CD14-positive monocyte (primary cell): ENCODE measurements at regions not wholly inside any gene's neighbourhood (a gene's known extent, or its start where the extent isn't known, plus 50 kb on each side); places are given as distances from the start of the nearest gene placed in this dataset.
A peak's percentile ranks its signal among the peaks of the same experiment; 100 is the strongest.

Source experiments
- DNase-seq, 3 donors: peaks; one replicate each; pipeline ENCODE4 v3.0.0-alpha.2; 2011 to 2022
- H2AFZ ChIP-seq: 2 replicates; pipeline ENCODE4 v1.6.0; 2012; ENCODE audit warnings: mild to moderate bottlenecking, low read depth, low read length, inconsistent platforms; ENCODE audit not compliant: insufficient read depth, poor library complexity, severe bottlenecking
- H3K27ac ChIP-seq, 2 donors: 1 replicate in 1 of 2; 2 replicates in 1 of 2; pipeline ENCODE4 v1.5.1; 2012 to 2013; ENCODE audit warnings: low read length in 2 of 2, control low read depth in 1 of 2, inconsistent platforms in 1 of 2, low read depth in 1 of 2, mild to moderate bottlenecking in 1 of 2
- H3K27me3 ChIP-seq, 2 donors: one replicate each; pipeline versions ENCODE4 v1.6.0 to v1.6.1; 2011 to 2013; ENCODE audit warnings: low read length in 2 of 2; ENCODE audit not compliant: control insufficient read depth in 2 of 2, insufficient read depth in 2 of 2
- H3K36me3 ChIP-seq, 2 donors: replicated peaks in 1 of 2; 1 replicate in 1 of 2; 2 replicates in 1 of 2; pipeline versions ENCODE4 v1.5.1 to v1.6.1; 2012 to 2013; ENCODE audit warnings: low read length in 2 of 2, control low read depth in 1 of 2, inconsistent platforms in 1 of 2, mild to moderate bottlenecking in 1 of 2; ENCODE audit not compliant: insufficient read depth in 2 of 2, control insufficient read depth in 1 of 2
- H3K4me1 ChIP-seq, 2 donors: 1 replicate in 1 of 2; 2 replicates in 1 of 2; pipeline versions ENCODE4 v1.5.1 to v1.6.1; 2012 to 2013; ENCODE audit warnings: low read length in 2 of 2, control low read depth in 1 of 2, inconsistent platforms in 1 of 2, mild to moderate bottlenecking in 1 of 2, moderate library complexity in 1 of 2; ENCODE audit not compliant: insufficient read depth in 2 of 2, control insufficient read depth in 1 of 2
- H3K4me2 ChIP-seq: replicated peaks from 2 replicates; pipeline ENCODE3; 2012; ENCODE audit warnings: low read length, moderate library complexity, mild to moderate bottlenecking; ENCODE audit not compliant: poor library complexity, severe bottlenecking; ENCODE audit errors: extremely low read depth
- H3K4me3 ChIP-seq, 3 experiments: fragments of 200-600 bp in 1 of 3; sonication (generic) in 1 of 3; replicated peaks in 1 of 3; 1 replicate in 2 of 3; 2 replicates in 1 of 3; pipeline ENCODE4 v1.5.1; 2011 to 2013; ENCODE audit warnings: low read length in 3 of 3, mild to moderate bottlenecking in 3 of 3, control low read depth in 2 of 3, low read depth in 2 of 3, inconsistent platforms in 1 of 3, moderate library complexity in 1 of 3
- H3K79me2 ChIP-seq: 2 replicates; pipeline ENCODE4 v1.6.0; 2012; ENCODE audit warnings: mild to moderate bottlenecking, control low read depth, inconsistent platforms, low read length, moderate library complexity; ENCODE audit not compliant: insufficient read depth
- H3K9ac ChIP-seq: 2 replicates; pipeline ENCODE4 v1.6.0; 2017; ENCODE audit warnings: low read length, mild to moderate bottlenecking; ENCODE audit not compliant: insufficient read depth, poor library complexity, severe bottlenecking
- H3K9me3 ChIP-seq, 2 donors: replicated peaks in 1 of 2; 1 replicate in 1 of 2; 2 replicates in 1 of 2; pipeline versions ENCODE4 v1.5.1 to v1.6.1; 2012 to 2013; ENCODE audit warnings: low read length in 2 of 2, control low read depth in 1 of 2; ENCODE audit not compliant: control insufficient read depth in 1 of 2, insufficient read depth in 1 of 2
- H4K20me1 ChIP-seq: 2 replicates; pipeline ENCODE4 v1.6.0; 2012; ENCODE audit warnings: mild to moderate bottlenecking, low read length, control low read depth, moderate library complexity; ENCODE audit not compliant: insufficient read depth
- H3K27ac Mint-ChIP-seq, 7 donors: one replicate each; pipeline ENCODE4 v1.8.0; 2020; ENCODE audit warnings: mild to moderate bottlenecking in 7 of 7, mixed read lengths in 7 of 7, moderate library complexity in 6 of 7, inconsistent platforms in 2 of 7
- H3K27me3 Mint-ChIP-seq, 3 donors: one replicate each; pipeline ENCODE4 v1.8.0; 2021 to 2022; ENCODE audit warnings: low read depth in 3 of 3, mild to moderate bottlenecking in 3 of 3, mixed read lengths in 3 of 3, moderate library complexity in 3 of 3, inconsistent platforms in 1 of 3
- H3K36me3 Mint-ChIP-seq, 2 donors: one replicate each; pipeline ENCODE4 v1.8.0; 2020; ENCODE audit warnings: mixed read lengths in 2 of 2, inconsistent platforms in 1 of 2, mild to moderate bottlenecking in 1 of 2
- H3K4me1 Mint-ChIP-seq: one replicate; pipeline ENCODE4 v1.8.0; 2020; ENCODE audit warnings: mild to moderate bottlenecking, mixed read lengths
- H3K4me3 Mint-ChIP-seq, 2 donors: one replicate each; pipeline ENCODE4 v1.8.0; 2020; ENCODE audit warnings: mild to moderate bottlenecking in 2 of 2, mixed read lengths in 2 of 2, moderate library complexity in 1 of 2
- H3K9me3 Mint-ChIP-seq, 7 donors: one replicate each; pipeline ENCODE4 v1.8.0; 2020 to 2022; ENCODE audit warnings: mixed read lengths in 7 of 7, mild to moderate bottlenecking in 6 of 7, moderate library complexity in 6 of 7, inconsistent platforms in 2 of 7
- CTCF ChIP-seq: fragments of 200-600 bp; IDR thresholded peaks from one replicate; pipeline ENCODE4 v1.8.0; 2022; ENCODE audit warnings: antibody characterized with exemption, mild to moderate bottlenecking
- WGBS: methylation state at CpG from one replicate; pipeline ENCODE4 v1.1.5; 2013; ENCODE audit warnings: missing lambda C conversion rate; ENCODE audit not compliant: insufficient coverage; 5-methylcytosine and 5-hydroxymethylcytosine counted together
- intact Hi-C, 2 donors: fragments of 100-400 bp; cut with micrococcal nuclease; formaldehyde crosslinking; loops; one replicate each; pipeline versions ENCODE4 v1.15.0 to v1.15.1; 2023

DNA sequence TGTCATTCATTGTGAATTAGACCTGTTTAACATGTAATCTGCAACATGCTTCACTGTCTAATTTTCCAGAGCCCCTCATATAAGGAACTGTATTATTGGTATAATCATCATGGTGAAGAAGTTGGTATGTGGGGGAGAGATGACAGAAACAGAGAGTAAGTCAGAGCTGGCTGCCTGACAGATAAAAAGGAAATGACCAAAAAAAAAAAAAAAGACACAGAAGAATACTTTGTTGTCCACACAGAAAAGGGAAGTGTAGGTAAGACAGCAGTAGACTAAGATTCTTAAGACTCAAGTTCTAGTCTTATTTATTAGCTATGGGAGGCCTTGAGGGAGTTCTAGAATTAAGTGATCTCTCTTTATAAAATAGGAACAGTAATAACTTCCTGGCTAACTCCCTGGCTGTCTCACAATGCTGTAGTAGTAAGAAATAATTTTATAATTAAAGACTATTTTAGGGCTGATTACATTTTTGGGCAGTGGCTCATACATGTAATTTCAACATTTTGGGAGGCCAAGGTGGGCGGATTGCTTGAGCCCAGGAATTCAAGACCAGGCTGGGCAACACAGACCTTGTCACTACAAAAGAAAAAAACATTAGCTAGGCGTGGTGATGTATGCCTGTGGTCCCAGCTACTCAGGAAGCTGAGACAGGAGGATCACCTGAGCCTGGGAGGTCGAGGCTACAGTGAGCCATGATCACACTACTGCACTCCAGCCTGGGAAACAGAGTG, 102.5 kb downstream of the PRL start:
- Mint-ChIP-seq H3K4me3 (no peak overlapping the region), H3K27ac (peak overlapping the region in 3 of 7 donors; percentile 7 to 56 (median 44)), H3K36me3 (no peaks in the 10 kb centered on the region), H3K4me1 (peaks cover 6% of the 10 kb centered on the region), H3K27me3 (peaks cover 0 to 1% (median 0%) of the 10 kb centered on the region in 3 donors), H3K9me3 (peaks cover 0 to 7% (median 5%) of the 10 kb centered on the region in 7 donors)
- Histone ChIP-seq H3K27ac (no peak overlapping the region), H3K4me2 (no peak overlapping the region), H3K4me1 (peaks cover 2 to 8% of the 10 kb centered on the region in 2 donors), H3K79me2 (no peaks in the 10 kb centered on the region), H3K9ac (no peak overlapping the region), H3K36me3 (no peaks in the 10 kb centered on the region), H3K27me3 (no peaks in the 10 kb centered on the region), H2AFZ (no peak overlapping the region), H3K4me3 (no peak overlapping the region), H3K9me3 (no peaks in the 10 kb centered on the region), H4K20me1 (no peaks in the 10 kb centered on the region)
- no peak for TF ChIP-seq CTCF
- 100% methylated on average over 2 of the region's 3 CpGs for WGBS
- intact Hi-C loops: no loop called here
- DNase-seq: peak in 2 of 3 donors; percentile 1 to 3

DNA sequence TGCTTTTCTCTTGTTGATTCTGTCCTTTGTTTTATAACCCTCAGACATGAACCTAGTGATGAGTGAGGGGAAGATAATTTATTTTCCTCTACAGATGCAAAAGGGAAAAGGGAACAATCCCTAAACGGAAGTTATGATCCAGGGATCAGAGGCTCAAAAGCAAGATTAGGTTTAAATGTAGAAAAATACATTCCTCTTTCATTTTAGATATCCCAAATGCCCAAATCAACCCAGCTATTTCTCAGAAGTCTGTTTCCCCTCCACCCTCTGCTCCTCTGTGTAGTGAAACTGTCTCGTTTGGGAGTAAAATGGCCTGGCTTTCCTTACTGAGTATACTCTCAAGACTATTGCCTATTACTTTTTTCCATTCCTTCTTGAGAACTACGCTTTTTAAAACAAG, 97.1 kb downstream of the PRL start:
- H4K20me1 ChIP-seq: no peaks in the 10 kb centered on the region
- H3K4me1 ChIP-seq: no peaks in the 10 kb centered on the region
- Mint-ChIP-seq H3K36me3 (no peaks in the 10 kb centered on the region), H3K9me3 (peaks cover 0 to 9% (median 4%) of the 10 kb centered on the region in 7 donors), H3K4me1 (no peaks in the 10 kb centered on the region), H3K4me3 (no peak overlapping the region), H3K27me3 (no peaks in the 10 kb centered on the region), H3K27ac (no peak overlapping the region)
- H3K36me3 ChIP-seq: no peaks in the 10 kb centered on the region
- intact Hi-C loops: no loop called here
- no peak overlapping the region for H3K4me2 ChIP-seq
- no peaks in the 10 kb centered on the region for H3K27me3 ChIP-seq
- no peak overlapping the region for H3K9ac ChIP-seq
- H3K4me3 ChIP-seq: no peak overlapping the region
- no peak overlapping the region for H2AFZ ChIP-seq
- no peak for TF ChIP-seq CTCF
- H3K9me3 ChIP-seq: peaks cover 0 to 5% of the 10 kb centered on the region in 2 donors
- no peak for DNase-seq
- no peak overlapping the region for H3K27ac ChIP-seq
- H3K79me2 ChIP-seq: no peaks in the 10 kb centered on the region
- 86% methylated on average over 1 of the region's 3 CpGs for WGBS
